GM19099 (cell line): ENCODE measurements at regions not wholly inside any gene's neighbourhood (a gene's known extent, or its start where the extent isn't known, plus 50 kb on each side); places are given as distances from the start of the nearest gene placed in this dataset.

ENCODE experiments used
- POLR2A ChIP-seq: IDR thresholded peaks from 3 replicates; pipeline ENCODE4 v1.6.1; 2011; ENCODE audit warnings: low read depth; ENCODE audit not compliant: insufficient read length; ENCODE audit errors: extremely low read depth

DNA sequence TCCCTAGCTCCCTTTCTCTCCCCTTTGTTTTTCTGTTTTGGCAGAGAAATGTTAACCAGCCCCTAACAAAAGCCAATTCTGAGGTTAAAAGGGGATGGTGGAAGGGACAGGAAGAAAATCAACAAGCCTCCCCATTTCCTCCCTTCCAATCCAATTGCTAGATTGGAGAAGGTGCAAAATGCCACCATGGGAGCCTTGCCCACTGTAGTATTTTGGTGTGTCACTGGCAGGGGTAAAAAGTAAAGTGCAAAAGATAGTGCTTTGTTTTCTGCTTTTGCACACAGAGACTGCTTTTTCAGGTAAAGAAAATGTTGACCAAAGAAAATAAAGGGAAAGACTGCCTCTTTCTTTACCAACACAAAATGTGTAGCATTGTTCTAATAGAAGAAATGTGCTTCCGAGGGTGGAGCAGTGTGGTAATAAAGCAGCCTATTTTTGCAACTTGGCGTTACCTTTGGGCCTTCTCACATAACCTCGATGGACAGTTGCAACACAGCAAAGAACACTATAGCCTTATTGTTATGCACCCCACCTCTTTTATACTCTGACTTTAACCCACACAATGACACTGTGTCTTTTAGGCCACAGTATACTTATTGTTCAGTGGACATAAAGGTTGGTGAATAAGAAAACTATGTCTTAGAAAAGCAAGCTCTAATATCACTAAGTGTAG, 861.8 kb downstream of the BCL11A start:
- no peak for TF ChIP-seq POLR2A

DNA sequence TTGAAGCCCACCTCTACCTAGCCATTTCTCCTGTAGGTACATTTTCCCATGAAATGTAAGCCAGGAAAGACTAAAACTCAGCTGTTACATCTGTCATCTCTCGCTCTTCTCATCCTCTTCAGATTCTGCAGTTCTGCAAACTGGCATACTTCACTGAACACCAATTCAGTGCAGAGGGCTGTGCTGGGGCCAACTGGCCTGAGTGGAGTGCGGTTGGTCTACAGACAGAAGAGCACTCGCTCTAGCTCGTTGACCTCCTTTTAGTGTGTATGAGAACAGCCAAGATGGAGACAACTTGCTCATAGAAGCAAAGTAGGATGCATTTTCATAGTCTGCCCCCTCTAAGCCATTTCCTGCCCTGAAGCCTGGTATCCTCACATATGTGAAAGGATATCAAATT, 862.6 kb downstream of the BCL11A start:
- no peak for TF ChIP-seq POLR2A

DNA sequence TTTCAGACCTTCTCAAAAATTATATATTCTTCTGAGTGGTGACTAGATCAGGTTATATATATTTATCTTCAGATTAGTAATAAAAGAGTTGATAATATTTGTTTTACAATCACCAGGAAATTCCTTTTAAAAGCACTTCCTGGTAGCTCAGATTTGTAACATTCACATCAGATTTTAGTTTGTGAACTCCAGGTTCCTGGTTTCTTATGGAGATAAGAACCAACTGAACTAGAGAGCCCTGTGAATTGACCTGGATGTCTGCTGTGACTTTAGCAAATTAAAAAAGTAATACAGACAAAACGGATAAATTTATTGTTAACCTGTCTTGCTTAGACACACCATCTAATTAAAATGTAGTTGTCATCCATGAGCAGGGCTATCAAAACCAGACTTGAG, 868.7 kb downstream of the BCL11A start:
- no peak for TF ChIP-seq POLR2A

DNA sequence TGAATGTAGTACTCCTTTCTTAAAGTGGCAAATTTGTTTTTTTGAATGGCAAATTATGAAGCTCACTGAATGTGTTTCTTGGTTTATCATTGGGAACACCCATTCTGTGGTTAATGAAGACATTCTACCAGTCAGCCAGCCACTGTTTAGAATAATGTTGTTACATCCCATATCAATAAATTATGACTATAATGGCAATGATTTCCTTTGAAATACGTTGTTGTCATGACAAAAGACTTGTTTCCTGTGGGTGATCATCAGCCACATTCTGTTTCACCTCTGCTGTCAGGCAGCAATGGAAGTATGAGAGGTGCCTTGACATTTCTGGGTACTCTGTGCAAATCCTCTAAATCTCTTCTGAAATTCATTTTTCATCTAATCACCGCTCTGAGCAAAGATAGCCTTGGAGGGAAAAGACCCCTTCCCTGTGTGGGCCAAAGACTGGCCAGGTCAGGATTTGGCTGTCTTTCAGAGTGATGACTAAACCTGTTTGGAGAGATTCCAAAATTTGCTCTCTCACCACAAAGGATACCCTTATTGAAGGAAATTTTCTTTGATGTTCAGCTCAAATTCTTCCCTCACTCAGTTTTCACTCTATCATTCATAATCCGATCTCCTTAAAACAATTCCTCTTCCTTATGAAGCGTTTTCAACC, 869.2 kb downstream of the BCL11A start:
- TF ChIP-seq POLR2A: no peak

DNA sequence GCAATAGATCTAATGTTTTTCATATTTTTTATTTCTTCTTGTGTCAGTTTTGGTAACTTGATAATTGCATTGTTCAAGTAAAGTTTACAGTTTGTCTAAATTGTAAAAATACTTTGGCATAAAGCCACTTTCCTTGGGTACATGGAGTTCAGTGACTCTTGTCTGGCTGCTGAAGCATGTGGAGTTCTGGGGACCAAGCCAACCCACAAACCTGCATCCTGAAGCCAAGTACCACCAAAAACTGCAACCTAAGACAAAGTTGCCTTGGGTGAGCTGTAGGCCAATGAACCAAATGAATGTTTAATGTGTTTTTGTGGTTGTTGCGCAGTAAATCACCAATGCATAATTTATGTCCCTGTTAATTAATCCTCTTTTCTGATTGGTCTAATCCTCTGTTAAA, 872.6 kb downstream of the BCL11A start:
- TF ChIP-seq POLR2A: no peak

DNA sequence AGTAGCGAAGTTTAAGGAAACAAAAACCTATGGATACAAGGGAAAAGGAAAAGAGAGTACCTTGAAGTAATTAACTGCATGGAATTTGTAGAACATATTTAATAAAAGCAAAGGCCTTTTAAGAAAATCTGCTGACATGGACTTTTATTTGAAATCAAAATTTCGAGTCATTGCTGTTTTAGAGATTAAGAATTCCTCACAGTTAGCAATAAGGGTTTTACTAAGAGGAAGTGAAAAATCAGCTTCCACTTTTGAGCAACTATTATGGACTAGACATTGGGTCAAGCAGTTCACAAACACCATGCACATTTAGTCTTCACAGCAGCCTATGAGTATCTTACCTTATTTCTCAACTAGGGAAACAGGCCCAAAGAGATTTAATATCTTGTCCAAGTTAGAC, 876.3 kb downstream of the BCL11A start:
- no peak for TF ChIP-seq POLR2A

DNA sequence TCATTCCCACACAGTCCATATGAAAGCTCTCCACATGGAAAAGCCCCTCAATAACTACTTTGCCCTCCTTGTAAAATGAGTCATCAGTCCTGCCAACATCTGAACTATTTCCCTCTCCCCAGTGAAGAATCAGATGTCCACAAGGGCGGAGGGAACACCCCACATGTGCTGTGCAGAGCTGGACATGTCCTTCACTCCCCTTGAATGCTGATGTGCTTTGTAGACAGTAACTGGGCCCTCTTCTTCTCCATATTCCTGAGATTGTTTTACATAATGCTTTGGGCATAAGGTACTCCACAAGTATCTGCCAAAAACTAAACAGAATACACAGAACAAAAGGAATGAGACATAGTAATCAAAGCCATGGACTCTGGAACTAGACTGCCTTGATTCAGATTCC, 879.4 kb downstream of the BCL11A start:
- TF ChIP-seq POLR2A: no peak

DNA sequence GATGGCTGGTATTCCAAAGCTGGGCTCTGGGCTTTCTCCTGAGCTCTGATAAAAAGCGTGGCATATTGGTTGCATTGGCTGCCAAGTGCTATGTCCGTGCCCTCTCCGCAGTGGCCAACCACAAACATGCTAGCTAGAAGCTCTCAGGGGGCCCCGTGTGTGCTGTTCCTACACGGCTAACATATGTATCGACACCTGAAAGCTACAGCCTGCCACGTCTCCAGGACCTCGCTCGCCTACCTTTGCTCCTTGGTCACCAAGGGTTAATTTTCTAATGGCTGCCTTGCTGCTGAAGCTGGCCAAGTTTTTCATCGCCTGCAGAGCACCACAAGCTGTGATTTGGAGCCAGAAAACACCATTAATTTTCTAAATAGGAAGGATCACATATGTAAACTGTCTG, 888.4 kb downstream of the BCL11A start:
- no peak for TF ChIP-seq POLR2A

DNA sequence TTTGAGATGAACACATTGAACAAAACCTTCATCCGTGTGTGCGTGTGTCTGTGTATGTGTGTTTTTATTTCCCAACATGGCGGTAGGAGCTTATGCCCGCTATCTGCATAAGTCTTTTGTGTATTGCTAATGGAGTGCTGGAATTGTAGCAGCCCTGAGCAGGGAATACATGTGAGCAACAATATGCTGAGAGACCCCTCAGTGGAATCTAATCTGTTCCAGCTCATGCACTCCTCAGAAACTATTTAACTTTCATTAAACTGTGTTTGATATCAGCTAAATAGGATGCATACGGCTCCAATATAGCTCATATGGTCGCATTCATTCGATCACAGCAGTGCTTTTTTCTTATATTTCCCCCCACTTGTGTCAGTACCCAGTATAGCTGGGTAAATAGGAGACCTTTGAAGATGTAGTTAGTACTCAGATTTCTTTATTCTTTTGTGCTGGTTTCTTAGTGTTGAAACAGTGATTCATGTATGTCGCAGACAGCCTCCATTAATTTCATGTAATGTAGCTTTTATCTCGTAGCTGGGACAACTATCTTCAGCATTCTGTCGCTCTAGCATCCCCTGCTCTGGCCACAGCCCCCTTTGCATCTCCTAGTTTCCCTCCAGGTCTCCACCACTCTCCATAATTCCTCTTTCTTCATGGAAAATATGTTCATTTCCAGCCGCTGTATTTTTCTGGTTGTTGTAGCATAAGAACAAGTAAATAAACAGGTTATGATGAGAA, 891.2 kb downstream of the BCL11A start:
- TF ChIP-seq POLR2A: no peak

DNA sequence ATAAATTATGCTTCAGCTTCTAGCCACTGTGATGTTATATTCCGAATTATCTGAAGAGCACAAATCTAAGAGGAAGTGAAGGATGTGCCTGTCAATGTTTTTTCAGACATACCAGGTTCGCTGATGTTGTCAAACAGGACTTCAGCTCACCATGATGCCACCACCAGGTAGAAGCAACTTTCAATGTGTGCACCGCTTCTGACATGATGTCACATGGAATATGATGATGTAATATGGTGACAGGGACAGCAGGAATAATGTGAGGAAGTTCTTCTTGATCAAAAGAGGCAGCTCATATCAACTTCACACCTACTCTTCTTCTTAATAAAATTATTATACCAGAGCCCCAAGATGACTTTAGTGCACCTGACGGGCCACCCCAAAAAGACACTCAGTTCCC, 893.2 kb downstream of the BCL11A start:
- TF ChIP-seq POLR2A: no peak

DNA sequence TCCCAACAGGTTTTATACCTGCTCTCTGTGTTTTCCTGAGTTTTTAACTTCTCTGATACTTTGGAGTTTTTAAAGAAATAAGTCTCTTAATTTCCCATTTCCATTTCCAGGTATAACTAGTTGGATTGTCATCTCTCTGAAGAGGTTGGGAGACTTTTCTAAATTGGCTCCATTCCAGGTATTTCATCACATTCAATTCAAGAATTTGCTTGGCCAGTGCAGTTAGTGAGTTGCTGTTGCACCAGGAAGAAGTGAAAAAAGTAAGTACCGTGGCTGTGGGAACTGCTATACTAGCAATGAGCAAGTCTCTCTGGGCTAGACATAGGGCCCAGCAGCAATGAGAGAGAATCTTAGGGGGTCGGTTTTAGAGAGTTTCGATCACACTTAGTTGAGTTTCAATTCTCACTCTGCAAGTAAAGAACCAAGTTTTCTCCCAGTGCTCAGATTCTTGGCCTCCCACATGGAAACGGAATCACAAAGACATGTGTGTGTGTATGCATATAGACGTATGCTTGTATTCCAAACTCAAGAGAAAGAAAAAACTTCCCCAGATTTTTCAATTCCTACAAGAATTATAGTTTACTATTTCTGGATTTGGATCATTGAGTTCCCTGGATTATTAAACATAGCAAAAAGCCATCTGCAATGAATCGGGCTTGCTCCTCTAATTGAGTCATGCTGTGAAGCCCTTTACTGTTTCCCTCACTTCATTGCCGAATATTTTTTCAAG, 894.4 kb downstream of the BCL11A start:
- TF ChIP-seq POLR2A: no peak

DNA sequence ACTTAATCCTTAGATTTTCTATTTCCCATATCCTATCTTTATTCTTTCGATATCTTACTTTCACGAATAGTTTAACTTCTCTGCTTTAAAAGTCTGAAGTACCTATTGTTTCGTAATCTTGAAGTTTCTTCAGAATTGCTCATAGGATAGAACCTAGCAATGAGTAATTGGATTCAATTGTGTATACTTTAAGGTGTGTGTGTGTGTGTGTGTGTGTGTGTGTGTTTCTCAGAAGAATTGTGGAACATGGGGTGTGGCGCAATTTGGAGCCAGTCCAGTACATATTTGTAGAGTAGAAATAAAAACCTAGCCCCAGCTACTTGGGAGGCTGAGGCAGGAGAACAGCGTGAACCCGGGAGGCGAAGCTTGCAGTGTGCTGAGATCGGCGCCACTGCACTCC, 897.6 kb downstream of the BCL11A start:
- no peak for TF ChIP-seq POLR2A

DNA sequence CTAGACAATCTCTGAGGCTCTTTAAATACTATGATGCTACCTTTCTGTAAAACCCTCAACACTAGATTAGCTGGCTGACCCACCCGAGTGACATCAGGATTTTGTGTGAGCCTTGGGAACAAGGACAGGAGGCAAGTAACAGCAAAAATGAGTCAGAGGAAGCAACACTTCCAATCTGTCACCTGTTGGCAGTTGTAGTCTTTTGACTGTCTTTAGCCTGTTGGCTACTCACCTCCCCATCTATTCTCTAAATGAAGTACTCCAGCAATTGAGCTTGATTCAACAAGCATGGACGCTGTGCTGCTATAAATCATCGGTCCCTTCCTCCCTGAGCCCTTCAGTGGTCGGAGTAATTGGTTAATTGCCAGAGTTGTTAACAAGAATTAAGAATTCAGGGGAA, 898.7 kb downstream of the BCL11A start:
- TF ChIP-seq POLR2A: no peak

DNA sequence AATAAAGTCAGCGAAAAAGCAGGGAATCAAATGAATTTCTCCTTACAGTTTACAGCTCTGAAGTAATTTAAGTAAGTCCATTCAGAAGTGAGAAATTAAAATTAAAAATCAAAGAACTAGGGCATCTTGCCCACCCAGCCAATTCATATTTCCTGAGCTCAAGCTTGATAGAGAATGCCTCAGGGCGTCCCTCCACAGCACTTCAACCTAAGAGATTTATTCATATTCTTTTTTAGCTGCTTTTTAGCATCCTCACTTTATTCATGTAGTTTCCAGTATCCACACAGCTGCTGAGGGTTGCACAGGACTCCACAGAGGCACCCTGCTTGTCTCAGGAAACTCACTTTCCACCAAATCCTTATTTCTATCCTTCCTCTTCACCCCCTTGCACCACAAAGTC, 900.3 kb downstream of the BCL11A start:
- no peak for TF ChIP-seq POLR2A

DNA sequence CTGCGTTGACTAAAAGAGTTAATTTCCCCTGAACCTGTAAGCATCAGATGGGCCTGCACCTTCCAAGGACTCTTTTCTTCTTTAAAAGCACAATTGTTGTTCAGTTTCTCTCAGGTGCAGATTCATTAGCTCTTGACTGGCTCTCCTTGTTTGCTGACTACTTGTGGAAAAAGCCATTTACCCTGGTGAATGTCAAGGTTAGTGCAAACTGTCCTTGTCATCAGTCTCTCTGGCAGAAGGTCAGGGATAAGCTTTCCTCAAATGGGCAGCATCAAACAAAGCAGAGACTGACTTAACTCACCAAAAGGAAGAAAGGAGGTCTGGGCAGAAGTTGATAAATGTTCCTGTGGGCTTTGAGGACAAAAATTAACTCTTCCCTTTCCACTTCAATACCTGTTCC, 922.7 kb downstream of the BCL11A start:
- no peak for TF ChIP-seq POLR2A

DNA sequence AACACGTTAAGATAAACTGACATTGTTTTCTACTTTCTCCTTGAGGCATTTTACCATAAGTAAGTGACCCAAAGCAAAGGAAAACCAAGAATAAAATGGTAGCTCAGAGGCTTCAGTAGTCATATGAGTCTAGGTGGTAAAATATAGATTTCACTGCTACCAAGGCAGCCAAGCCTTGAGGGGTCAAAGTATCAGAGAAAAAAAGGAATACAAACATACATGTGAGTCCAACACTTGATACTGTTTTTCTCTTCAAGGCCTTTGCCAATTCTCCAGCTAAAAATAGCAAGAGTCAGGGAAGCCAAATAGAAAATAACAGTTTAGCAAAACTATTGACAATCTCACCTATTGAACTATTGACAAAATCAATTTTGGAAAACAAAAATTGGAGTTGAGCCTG, 925.9 kb downstream of the BCL11A start:
- no peak for TF ChIP-seq POLR2A

DNA sequence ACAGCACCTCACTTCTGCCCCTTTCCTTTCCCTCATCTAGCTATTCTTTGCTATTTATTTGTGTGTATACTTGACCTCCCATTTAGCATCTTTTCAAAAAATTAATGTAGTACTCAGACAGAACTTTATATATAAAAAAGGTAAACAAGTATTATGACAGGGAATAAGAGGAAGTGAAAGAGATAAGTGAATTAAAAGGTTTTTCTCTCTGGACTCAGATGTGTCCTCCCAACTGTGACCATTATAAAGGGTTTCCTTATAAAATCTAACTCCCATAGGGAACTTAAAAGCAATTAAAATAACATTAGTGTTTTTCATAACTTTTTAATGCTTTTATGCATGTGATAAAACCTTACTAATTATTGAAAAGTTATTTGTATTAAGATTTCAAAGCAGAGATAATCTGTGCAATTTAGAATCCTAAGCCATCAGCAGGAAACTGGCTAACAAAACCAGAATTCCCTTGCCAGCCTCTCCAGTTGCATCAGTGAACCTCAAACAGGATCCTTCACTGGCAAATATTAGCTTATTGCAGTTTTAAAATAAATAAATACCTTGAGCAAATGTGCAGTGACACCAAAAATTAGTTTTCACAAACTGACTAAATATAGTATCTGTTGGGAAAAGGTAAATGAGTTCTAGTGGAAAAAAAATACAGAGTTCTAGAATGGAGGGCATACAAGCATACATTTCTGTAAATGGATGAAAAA, 930.7 kb downstream of the BCL11A start:
- no peak for TF ChIP-seq POLR2A
